ENCODE measurements at regions not wholly inside any gene's neighbourhood (a gene's known extent, or its start where the extent isn't known, plus 50 kb on each side); places are given as distances from the start of the nearest gene placed in this dataset.

DNA sequence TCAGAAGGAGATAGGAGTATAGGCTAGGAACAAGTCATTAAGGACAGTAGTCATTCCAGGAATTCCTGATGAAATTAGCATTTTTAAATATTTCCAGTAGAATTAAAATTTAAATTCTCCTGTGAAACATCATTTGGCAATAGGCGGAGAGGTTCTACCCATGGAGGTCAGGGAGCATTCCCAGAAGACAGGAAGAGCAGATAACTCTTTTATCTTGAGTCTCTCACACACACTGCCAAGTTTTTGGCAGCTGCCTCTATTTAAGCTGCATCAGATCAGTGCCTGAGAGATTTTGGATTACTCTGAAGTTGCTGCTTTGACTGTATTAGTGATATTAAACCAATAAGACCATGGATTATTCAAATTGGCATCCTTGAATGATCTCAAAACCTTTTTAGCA is 714.7 kb downstream of the EPHA4 start:
- Mint-ChIP-seq H3K27me3 (no peaks in the 10 kb centered on the region), H3K27ac (no peak overlapping the region), H3K4me3 (no peak overlapping the region), H3K36me3 (ENCODE audit: low read depth) (no peaks in the 10 kb centered on the region), H3K9me3 (peaks cover 24% of the 10 kb centered on the region), H3K4me1 (ENCODE audit: low read depth) (no peaks in the 10 kb centered on the region)
- intact Hi-C loops (cut with micrococcal nuclease), result no loop called here

DNA sequence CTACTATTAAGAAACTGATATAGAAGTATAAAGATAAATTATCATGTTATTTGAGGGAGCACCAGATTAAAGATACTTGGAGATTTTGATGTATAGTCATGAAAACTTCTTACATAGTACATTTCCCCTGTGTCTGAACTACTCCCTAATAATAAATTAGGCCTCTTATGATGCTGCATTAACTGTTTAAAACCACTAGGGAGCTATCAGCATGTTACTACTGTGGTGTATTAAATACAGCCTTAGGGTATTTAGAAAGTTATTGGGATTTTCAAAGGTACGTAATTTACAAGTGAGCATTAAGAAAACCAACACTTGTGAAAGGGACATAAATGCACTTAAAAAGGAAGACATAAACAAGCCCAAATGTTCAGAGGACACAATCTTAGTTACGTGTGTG is 714.0 kb downstream of the EPHA4 start:
- intact Hi-C loops (cut with micrococcal nuclease), result no loop called here
- no peaks in the 10 kb centered on the region for H3K36me3 Mint-ChIP-seq (ENCODE audit: low read depth)
- no peaks in the 10 kb centered on the region for H3K4me1 Mint-ChIP-seq (ENCODE audit: low read depth)
- no peaks in the 10 kb centered on the region for H3K27me3 Mint-ChIP-seq
- no peak overlapping the region for H3K27ac Mint-ChIP-seq
- H3K4me3 Mint-ChIP-seq, result no peak overlapping the region
- peaks cover 24% of the 10 kb centered on the region for H3K9me3 Mint-ChIP-seq

DNA sequence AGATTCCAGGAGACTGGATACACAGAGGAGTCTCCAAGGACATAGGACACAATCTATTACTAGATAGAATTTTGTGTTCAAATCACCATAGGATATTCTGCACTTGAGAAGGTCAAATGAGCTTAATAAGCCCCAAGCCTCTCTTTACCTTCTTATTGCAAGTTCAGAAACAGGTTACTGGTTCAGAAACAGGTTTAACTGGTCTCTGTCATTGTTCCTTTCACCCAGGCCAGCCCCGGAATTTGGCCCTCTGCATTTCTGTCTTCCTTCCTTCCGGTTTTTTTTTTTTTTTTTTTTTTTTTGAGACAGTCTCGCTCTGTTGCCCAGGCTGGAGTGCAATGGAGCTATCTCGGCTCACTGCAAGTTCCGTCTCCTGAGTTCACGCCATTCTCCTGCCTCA is 700.2 kb downstream of the EPHA4 start:
- Mint-ChIP-seq H3K27me3 (no peaks in the 10 kb centered on the region), H3K36me3 (ENCODE audit: low read depth) (no peaks in the 10 kb centered on the region), H3K4me3 (no peak overlapping the region), H3K27ac (no peak overlapping the region), H3K4me1 (ENCODE audit: low read depth) (no peaks in the 10 kb centered on the region), H3K9me3 (peaks cover 28% of the 10 kb centered on the region)
- intact Hi-C loops (cut with micrococcal nuclease), result no loop called here

DNA sequence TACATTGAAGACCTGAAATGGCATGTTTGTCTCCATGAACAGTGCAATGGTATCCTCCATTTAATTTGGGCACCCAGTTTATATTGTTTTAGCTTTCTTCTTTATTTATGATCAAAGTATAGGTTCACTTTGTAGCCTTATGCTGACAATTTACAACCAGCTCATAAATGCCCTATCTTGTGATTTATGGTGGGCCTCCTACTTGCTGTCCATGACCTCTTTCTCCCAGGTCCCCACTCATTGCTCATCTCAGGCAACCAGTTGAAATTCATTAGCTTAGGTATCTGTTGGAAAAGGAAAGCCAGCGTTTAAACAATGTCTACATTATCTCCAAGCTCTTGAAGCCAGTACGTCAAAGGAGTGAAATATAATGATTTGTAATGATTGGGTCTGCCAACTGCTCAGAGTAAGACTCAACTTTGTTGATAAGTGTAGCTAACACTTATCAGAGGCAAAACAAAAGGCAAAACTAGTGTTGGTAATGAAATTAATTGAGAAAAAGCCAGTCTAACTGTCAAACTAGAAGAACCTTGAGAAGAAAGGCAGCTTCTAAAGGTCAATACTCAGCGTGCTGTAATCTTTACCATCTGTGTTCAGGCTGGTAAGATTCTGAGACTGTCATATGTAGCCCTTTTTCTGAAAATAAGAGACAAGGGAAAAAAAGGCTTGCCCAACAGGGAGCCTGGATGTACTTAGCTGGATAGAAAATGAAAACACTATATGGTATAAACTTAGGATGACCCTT is 695.9 kb downstream of the EPHA4 start:
- Mint-ChIP-seq H3K27me3 (no peaks in the 10 kb centered on the region), H3K4me1 (ENCODE audit: low read depth) (no peaks in the 10 kb centered on the region), H3K36me3 (ENCODE audit: low read depth) (no peaks in the 10 kb centered on the region), H3K27ac (no peak overlapping the region), H3K4me3 (no peak overlapping the region), H3K9me3 (peaks cover 28% of the 10 kb centered on the region)
- intact Hi-C loops (cut with micrococcal nuclease), result no loop called here

DNA sequence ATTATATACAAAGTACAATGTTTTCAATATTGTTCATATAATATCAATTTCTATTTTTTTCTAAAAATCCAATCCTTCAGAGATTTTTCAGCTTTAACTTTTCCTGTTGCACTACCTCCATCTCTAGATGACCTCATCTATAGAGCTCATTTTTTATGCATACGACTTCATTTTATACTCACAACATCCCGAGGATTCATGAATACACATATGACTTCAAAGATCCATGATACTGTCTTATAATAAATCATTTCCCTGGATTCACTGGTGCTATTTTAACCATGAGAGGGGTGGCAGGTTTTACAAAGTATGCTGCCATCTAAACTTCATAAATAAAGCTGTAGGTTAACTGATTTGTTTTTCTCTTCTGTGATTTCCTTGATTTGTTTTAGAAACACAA is 694.6 kb downstream of the EPHA4 start:
- intact Hi-C loops (cut with micrococcal nuclease), result no loop called here
- no peaks in the 10 kb centered on the region for H3K4me1 Mint-ChIP-seq (ENCODE audit: low read depth)
- peaks cover 26% of the 10 kb centered on the region for H3K9me3 Mint-ChIP-seq

DNA sequence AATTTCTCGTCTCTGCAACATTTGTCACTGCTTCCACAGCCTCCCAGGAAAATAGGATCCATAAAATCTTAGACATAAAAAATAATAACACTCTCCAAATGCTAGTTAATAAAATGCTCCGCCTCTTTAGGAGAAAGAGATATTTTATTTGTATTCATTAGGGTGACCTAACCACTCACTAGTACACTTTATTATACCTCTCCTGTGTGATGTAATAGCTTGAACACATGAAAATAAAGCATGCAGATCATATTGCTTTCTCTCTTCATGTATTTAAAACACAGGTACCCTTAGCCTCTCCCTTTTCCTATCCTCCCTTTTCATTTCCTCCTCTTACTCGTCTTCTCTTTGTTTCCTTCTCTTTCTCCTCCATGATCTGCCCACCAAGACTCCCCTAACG is 694.2 kb downstream of the EPHA4 start:
- H3K4me1 Mint-ChIP-seq (ENCODE audit: low read depth), result no peaks in the 10 kb centered on the region
- no peak overlapping the region for H3K4me3 Mint-ChIP-seq
- no peak overlapping the region for H3K27ac Mint-ChIP-seq
- no peaks in the 10 kb centered on the region for H3K27me3 Mint-ChIP-seq
- H3K36me3 Mint-ChIP-seq (ENCODE audit: low read depth), result no peaks in the 10 kb centered on the region
- intact Hi-C loops (cut with micrococcal nuclease), result no loop called here
- H3K9me3 Mint-ChIP-seq, result peaks cover 26% of the 10 kb centered on the region

More for the DNA sequence above, 694.6 kb downstream of the EPHA4 start:
- Mint-ChIP-seq H3K27ac (no peak overlapping the region), H3K36me3 (ENCODE audit: low read depth) (no peaks in the 10 kb centered on the region), H3K4me3 (no peak overlapping the region), H3K27me3 (no peaks in the 10 kb centered on the region)

DNA sequence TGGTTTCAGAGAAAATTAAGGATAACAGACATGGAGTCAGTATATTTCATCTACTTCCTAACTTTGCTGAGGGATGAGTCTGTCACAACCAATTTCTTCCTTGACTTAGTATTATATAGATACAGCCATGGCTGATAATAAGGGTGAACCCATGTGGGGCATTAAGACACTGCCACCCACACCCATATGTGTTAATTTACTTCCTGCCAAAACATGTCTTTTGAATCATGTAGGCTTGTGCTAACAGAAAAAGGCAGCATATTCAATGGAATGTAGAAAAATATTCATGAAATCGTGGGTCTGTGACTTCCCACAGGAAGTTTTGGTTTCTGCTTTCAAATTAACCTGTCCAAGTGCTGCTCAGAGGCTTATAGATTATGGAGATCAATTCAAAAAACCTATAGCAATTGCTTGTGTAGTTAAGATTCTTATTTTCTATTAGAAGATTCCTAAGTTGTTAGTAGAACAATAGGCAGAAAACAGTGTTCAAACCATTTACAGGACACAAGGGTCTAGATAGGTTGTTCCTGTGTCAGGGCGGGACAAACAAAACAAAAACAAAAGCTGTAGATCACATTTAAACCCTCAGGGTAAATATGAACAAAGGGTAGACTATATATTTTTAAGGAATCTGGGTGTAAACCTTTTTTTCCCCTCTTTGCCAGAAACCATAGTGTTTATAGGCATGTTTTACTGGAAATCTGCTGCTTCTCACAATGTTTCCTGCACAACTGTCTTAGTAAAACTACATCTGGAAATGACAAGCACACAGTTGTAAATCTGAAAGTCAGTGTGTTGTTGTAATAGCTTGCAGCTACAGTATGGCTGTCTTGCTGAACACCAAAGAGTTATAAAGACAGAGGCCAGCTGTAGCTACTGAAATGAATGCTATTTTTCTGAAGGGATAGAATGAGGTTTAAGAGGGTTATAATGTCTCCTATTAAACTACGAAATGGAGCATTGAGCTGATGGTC is 691.2 kb downstream of the EPHA4 start:
- H3K27me3 Mint-ChIP-seq, result no peaks in the 10 kb centered on the region
- no peak overlapping the region for H3K27ac Mint-ChIP-seq
- H3K9me3 Mint-ChIP-seq, result peaks cover 21% of the 10 kb centered on the region
- H3K4me1 Mint-ChIP-seq (ENCODE audit: low read depth), result no peaks in the 10 kb centered on the region
- H3K4me3 Mint-ChIP-seq, result no peak overlapping the region
- no peaks in the 10 kb centered on the region for H3K36me3 Mint-ChIP-seq (ENCODE audit: low read depth)
- intact Hi-C loops (cut with micrococcal nuclease), result no loop called here

DNA sequence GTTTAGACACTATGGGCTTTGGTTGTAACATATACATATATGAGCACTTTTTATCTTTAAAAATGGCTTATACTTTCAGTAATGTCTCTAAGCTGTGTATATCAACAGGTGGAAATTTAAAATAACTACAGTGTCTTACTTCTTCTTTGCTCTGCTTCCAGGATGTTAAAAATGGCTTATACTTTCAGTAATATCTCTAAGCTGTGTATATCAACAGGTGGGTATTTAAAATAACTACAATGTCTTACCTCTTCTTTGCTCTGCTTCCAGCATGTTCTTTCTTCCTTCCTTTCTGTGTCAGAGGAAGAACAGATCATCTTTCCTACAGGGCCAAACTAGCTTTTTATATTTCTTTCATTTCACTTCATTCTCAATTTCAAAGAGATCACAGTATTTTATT is 689.6 kb downstream of the EPHA4 start:
- no peaks in the 10 kb centered on the region for H3K36me3 Mint-ChIP-seq (ENCODE audit: low read depth)
- H3K4me3 Mint-ChIP-seq, result no peak overlapping the region
- peaks cover 21% of the 10 kb centered on the region for H3K9me3 Mint-ChIP-seq
- intact Hi-C loops (cut with micrococcal nuclease), result no loop called here
- no peaks in the 10 kb centered on the region for H3K4me1 Mint-ChIP-seq (ENCODE audit: low read depth)
- H3K27ac Mint-ChIP-seq, result no peak overlapping the region
- H3K27me3 Mint-ChIP-seq, result no peaks in the 10 kb centered on the region

DNA sequence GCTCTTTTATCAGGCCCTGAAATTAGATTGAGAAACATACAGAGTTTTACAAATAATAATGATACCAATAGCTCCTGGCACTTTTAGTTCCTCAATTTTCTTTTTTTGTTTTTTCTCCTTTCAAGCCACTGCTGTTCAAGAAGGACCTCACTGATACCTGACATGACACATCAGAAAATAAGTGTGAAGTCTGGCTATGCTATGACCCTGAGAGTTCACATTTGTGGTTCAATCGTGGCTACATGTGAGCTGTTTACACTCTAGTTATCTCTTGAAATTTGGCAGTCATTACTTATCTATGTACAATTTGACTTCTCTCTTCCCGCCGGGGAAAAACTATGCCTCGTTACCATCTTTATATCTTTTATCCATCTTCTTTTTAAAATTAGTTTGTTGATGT is 686.5 kb downstream of the EPHA4 start:
- Mint-ChIP-seq H3K4me3 (no peak overlapping the region), H3K27me3 (no peaks in the 10 kb centered on the region), H3K27ac (no peak overlapping the region), H3K4me1 (ENCODE audit: low read depth) (no peaks in the 10 kb centered on the region), H3K36me3 (ENCODE audit: low read depth) (no peaks in the 10 kb centered on the region), H3K9me3 (peaks cover 17% of the 10 kb centered on the region)
- intact Hi-C loops (cut with micrococcal nuclease), result no loop called here

DNA sequence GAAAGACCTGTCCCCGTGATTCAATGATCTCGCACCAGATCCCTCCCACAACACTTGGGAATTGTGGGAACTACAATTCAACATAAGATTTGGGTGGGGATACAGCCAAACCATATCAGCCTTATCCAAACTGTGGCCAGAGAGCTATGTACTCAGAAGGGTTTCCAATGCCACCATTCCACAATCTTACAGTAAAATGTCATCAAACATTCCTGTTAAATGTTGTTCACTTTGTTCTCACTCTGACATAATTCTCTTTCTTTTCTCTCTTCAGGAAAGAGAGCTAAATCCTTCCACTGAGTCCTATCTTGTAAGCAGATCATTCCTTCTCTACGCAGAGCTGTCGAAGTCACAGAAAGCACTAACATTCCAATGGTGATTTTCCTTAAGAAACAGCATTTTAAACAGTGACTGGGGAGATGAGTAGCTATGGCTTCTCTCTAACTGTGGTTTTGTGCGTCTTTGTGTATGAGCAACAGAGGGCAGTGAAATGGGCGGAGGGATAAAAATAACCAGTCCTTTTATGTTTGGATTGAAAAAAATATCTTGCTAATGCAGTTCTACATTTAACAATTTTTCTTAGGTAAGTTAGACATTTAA is 684.7 kb downstream of the EPHA4 start:
- H3K4me1 Mint-ChIP-seq (ENCODE audit: low read depth), result no peaks in the 10 kb centered on the region
- no peaks in the 10 kb centered on the region for H3K27me3 Mint-ChIP-seq
- peaks cover 23% of the 10 kb centered on the region for H3K9me3 Mint-ChIP-seq
- no peak overlapping the region for H3K4me3 Mint-ChIP-seq
- H3K36me3 Mint-ChIP-seq (ENCODE audit: low read depth), result no peaks in the 10 kb centered on the region
- H3K27ac Mint-ChIP-seq, result no peak overlapping the region
- intact Hi-C loops (cut with micrococcal nuclease), result no loop called here

DNA sequence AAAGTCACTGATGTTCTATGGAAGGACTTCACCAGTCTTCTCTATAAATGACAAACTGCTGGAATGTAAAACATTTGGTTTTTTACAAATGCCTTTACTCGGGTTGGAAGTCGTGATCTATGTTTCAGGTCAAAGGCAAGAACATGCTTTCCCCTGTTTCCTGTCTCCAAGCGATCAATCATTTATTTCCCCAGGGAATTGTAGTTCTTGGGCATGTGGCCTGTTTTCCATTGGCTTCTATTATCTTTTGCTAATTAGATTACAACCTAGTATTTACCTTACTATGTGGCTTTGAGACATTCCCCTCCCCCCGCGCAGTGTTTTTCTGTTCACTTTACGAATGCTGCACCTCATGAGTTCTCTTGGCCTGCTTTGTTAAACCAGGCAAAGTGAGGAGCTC is 684.2 kb downstream of the EPHA4 start:
- Mint-ChIP-seq H3K36me3 (ENCODE audit: low read depth) (no peaks in the 10 kb centered on the region), H3K9me3 (peaks cover 18% of the 10 kb centered on the region), H3K4me1 (ENCODE audit: low read depth) (no peaks in the 10 kb centered on the region), H3K27me3 (no peaks in the 10 kb centered on the region), H3K27ac (no peak overlapping the region), H3K4me3 (no peak overlapping the region)
- intact Hi-C loops (cut with micrococcal nuclease), result no loop called here

DNA sequence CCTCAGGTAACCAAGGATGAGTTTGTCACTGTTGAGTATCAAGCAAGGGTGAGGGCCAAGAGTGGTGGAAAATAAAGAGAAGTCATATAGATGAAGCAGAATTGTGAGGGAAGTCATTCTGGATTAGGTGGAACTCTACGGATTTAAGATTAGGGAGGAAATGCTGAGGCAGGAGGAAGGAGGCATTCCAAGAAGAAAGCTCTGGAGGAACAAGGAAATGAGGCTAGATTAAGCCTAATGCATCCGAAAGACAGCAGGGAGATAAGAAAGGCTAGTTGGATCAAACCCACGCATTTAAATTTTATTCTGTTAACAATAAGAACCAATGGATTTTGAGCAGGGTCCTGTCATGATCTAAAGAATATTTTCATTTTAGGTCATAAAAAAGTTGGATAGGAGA is 681.2 kb downstream of the EPHA4 start:
- H3K4me1 Mint-ChIP-seq (ENCODE audit: low read depth), result no peaks in the 10 kb centered on the region
- peaks cover 9% of the 10 kb centered on the region for H3K9me3 Mint-ChIP-seq
- H3K36me3 Mint-ChIP-seq (ENCODE audit: low read depth), result no peaks in the 10 kb centered on the region
- no peak overlapping the region for H3K4me3 Mint-ChIP-seq
- intact Hi-C loops (cut with micrococcal nuclease), result no loop called here
- no peak overlapping the region for H3K27ac Mint-ChIP-seq
- H3K27me3 Mint-ChIP-seq, result no peaks in the 10 kb centered on the region

DNA sequence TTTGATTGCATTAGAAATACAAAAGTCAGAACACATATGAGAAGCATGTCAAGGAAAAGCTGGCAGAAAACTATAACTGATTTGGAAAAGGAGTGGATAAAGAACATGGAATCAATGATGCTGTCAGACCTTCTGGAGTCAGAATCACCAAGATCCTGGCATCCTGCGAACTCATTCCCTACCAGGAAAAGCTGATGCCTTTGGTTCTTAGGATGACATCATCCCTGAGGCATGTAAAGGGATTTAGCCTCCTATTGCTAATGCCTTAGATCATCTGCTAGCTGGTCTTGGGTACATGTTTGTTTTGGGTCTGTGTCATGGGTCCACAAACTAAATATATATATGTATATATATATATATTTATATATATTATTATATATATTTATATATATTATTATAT is 680.7 kb downstream of the EPHA4 start:
- intact Hi-C loops (cut with micrococcal nuclease), result no loop called here
- Mint-ChIP-seq H3K27me3 (no peaks in the 10 kb centered on the region), H3K27ac (no peak overlapping the region), H3K36me3 (ENCODE audit: low read depth) (no peaks in the 10 kb centered on the region), H3K4me3 (no peak overlapping the region), H3K4me1 (ENCODE audit: low read depth) (no peaks in the 10 kb centered on the region), H3K9me3 (peaks cover 9% of the 10 kb centered on the region)

DNA sequence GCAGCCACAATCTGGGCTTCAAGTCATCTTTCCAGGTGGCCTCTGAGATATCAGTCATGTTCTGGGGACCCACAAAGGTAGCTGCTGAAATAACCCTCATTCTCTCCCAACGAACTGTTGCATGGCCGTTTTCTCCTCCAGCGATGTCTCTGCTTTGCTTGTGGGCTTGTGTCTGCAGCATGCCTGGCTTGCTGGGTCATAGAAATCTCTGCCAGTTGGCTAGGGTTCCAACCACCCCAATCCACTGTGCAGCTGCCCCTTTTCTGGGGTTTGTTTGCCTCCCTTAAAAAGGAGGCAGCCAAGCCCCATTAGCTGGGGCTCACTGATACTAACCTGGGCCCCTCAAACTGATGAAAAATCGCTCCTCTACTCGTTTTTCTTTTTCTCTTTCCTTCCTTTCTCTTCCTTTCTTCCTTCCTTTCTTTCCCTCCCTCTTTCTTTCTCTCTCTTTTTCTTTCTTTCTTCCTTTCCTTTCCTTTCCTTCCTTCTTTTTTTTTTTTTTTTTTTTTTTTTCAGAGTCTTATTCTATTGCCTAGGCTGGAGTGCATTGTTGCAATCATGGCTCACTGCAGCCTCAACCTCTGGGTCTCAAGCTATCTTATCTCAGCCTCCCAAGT is 680.0 kb downstream of the EPHA4 start:
- Mint-ChIP-seq H3K4me1 (ENCODE audit: low read depth) (no peaks in the 10 kb centered on the region), H3K4me3 (no peak overlapping the region), H3K36me3 (ENCODE audit: low read depth) (no peaks in the 10 kb centered on the region), H3K27me3 (no peaks in the 10 kb centered on the region), H3K9me3 (peaks cover 9% of the 10 kb centered on the region), H3K27ac (no peak overlapping the region)
- intact Hi-C loops (cut with micrococcal nuclease), result no loop called here
